IPS-18c (cell line): ENCODE measurements at regions not wholly inside any gene's neighbourhood (a gene's known extent, or its start where the extent isn't known, plus 50 kb on each side); places are given as distances from the start of the nearest gene placed in this dataset.
"Not testable (repeated sequence)": the region's sequence is repeated elsewhere in the genome, so short reads cannot be mapped to it uniquely, and the experiment has no call there.

ENCODE experiments used
- H3K4me3 ChIP-seq: 2 replicates; pipeline ENCODE4 v1.7.0; 2013; ENCODE audit warnings: low read depth, mild to moderate bottlenecking, low read length, moderate library complexity; ENCODE audit not compliant: insufficient read depth
- H3K9me3 ChIP-seq: one replicate; pipeline ENCODE4 v1.6.1; 2013; ENCODE audit warnings: mild to moderate bottlenecking, low read length, moderate library complexity; ENCODE audit not compliant: control insufficient read depth, insufficient read depth

GRCh38 chr15:95027981-95028380 is 796.6 kb downstream of the MCTP2 start:
- Histone ChIP-seq H3K4me3 (no peak overlapping the region), H3K9me3 (no peaks in the 10 kb centered on the region)

- Histone ChIP-seq H3K4me3 (no peak overlapping the region), H3K9me3 (no peaks in the 10 kb centered on the region)
Measured at GRCh38 chr15:95032156-95032555, 800.8 kb downstream of the MCTP2 start.

- Histone ChIP-seq H3K4me3 (no peak overlapping the region), H3K9me3 (no peaks in the 10 kb centered on the region)
Measured at GRCh38 chr15:95035106-95035505, 803.7 kb downstream of the MCTP2 start.

GRCh38 chr15:95041297-95041696 is 809.9 kb downstream of the MCTP2 start:
- no peak overlapping the region for H3K4me3 ChIP-seq
- H3K9me3 ChIP-seq: no peaks in the 10 kb centered on the region

- not testable (repeated sequence) for H3K4me3 ChIP-seq, H3K9me3 ChIP-seq
Measured at GRCh38 chr15:95043236-95043932, 812.0 kb downstream of the MCTP2 start.

GRCh38 chr15:95043933-95044313 is 812.6 kb downstream of the MCTP2 start:
- Histone ChIP-seq H3K4me3 (no peak overlapping the region), H3K9me3 (no peaks in the 10 kb centered on the region)

- H3K4me3 ChIP-seq: no peak overlapping the region
- no peaks in the 10 kb centered on the region for H3K9me3 ChIP-seq
Measured at GRCh38 chr15:95044745-95045417, 813.5 kb downstream of the MCTP2 start.

- Histone ChIP-seq H3K4me3 (no peak overlapping the region), H3K9me3 (no peaks in the 10 kb centered on the region)
Measured at GRCh38 chr15:95051861-95052260, 820.5 kb downstream of the MCTP2 start.

- Histone ChIP-seq H3K9me3 (peaks cover 2% of the 10 kb centered on the region), H3K4me3 (no peak overlapping the region)
Measured at GRCh38 chr15:95059346-95059905, 828.1 kb downstream of the MCTP2 start.

GRCh38 chr15:95068701-95069521 is 837.5 kb downstream of the MCTP2 start:
- H3K9me3 ChIP-seq: peaks cover 3% of the 10 kb centered on the region
- H3K4me3 ChIP-seq: no peak overlapping the region

- H3K4me3 ChIP-seq: no peak overlapping the region
- peaks cover 3% of the 10 kb centered on the region for H3K9me3 ChIP-seq
Measured at GRCh38 chr15:95075792-95076677, 844.7 kb downstream of the MCTP2 start.

- no peak overlapping the region for H3K4me3 ChIP-seq
- peaks cover 3% of the 10 kb centered on the region for H3K9me3 ChIP-seq
Measured at GRCh38 chr15:95076678-95076990, 845.3 kb downstream of the MCTP2 start.

- no peak overlapping the region for H3K4me3 ChIP-seq
- no peaks in the 10 kb centered on the region for H3K9me3 ChIP-seq
Measured at GRCh38 chr15:95078003-95078402, 846.6 kb downstream of the MCTP2 start.

- not testable (repeated sequence) for H3K9me3 ChIP-seq, H3K4me3 ChIP-seq
Measured at GRCh38 chr15:95080228-95080627, 848.9 kb downstream of the MCTP2 start.

GRCh38 chr15:95085056-95085455 is 853.7 kb downstream of the MCTP2 start:
- H3K4me3 ChIP-seq: no peak overlapping the region
- H3K9me3 ChIP-seq: no peaks in the 10 kb centered on the region

GRCh38 chr15:95086531-95087252 is 855.3 kb downstream of the MCTP2 start:
- Histone ChIP-seq H3K4me3 (no peak overlapping the region), H3K9me3 (no peaks in the 10 kb centered on the region)
